Activated naive CD4-positive, alpha-beta T cell (primary cell): ENCODE measurements at regions not wholly inside any gene's neighbourhood (a gene's known extent, or its start where the extent isn't known, plus 50 kb on each side); places are given as distances from the start of the nearest gene placed in this dataset.
"Not testable (repeated sequence)": the region's sequence is repeated elsewhere in the genome, so short reads cannot be mapped to it uniquely, and the experiment has no call there.

Source experiments
- DNase-seq, 4 experiments: peaks; one replicate each; lab custom pipeline; 2025; lab: John Stamatoyannopoulos, UW

DNA sequence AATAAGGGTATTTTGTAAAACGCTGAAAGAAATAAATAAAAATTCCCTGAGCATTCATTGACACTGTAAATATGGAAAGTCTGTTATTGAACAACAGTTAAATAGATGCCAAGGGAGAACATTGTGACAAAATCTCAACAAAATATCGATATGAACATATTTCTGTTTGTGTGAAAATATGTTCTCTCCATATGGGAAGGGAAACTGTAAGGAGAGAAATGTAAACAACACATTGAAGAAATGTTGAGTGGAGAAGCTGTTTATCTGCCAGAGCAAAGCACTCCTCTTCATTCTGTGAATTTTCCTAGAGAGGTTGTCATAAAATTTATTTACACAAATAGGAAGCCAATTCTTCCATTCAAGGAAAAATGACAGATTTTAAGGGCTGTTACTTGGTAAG lies 57.1 kb upstream of the EOMES start:
- no peak for DNase-seq

DNA sequence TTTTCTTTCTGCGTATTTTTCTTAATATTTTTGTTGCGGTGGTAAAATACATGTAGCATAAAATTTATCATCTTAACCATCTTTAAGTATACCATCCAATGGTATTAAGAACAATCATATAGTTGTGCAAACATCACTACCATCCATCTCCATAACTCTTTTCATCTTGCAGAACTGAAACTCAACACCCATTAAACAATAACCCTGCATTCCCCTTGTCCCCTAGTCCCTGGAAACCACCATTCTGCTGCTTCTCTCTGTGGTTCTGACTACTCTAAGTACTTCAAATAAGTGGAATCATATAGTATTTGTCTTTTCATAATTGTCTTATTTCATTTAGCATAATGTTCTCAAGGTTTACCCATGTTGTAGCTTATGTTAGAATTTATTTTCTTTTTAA lies 67.3 kb upstream of the EOMES start:
- no peak for DNase-seq

DNA sequence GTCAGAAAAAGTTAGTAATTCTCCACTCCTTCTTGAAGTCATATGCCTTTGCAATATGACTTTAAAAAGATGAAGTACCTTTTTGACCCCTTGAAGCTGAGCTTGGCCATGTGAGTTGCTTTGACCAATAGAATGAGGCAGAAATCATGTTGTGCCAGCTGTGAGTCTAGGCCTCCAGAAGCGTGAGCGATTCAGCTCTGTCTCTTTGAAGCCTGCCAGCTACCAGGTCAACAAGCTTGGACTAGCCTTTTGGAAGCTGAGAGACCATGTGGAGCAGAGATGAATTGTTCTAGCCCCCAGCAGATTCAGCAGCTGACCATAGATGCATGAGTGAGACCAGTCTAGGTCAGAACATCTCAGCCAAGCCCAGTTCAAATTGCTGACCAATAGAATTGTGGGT lies 69.8 kb upstream of the EOMES start:
- no peak for DNase-seq

DNA sequence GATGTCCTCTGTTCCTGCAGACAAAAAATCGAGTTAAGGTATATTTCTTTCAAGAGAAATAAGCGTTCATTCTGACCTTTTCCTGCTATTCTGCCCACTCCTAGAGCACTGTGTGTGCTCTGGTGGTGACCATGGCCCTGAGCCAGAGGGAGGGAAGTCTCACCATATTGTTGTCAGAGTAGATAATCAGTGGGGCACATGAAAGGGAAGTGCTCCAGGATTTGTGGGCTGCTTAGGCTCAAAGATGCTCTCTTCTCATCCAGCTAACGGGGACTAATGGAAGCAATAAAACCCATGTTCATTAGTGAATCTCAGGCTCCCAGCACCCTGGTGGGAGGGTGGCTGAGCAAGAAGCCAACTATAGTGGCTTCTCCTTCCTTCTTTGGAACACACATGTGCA lies 70.7 kb upstream of the EOMES start:
- no peak for DNase-seq

DNA sequence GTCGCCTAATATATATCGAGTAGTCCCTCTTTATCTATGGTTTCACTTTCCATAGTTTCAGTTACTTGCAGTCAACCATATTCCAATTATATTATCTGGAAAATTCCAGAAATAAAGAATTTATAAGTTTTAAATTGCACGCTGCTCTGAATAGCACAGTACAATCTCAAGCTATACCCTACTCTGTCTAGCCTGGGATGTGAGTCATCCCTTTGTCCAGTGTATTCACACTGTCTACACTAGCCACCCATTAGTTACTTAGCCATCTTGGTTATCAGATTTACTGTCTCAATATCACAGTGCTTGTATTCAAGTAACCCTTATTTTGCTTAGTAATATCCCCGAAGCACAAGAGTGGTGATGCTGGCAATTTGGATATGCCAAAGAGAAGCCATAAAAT lies 72.1 kb upstream of the EOMES start:
- DNase-seq: no peak

DNA sequence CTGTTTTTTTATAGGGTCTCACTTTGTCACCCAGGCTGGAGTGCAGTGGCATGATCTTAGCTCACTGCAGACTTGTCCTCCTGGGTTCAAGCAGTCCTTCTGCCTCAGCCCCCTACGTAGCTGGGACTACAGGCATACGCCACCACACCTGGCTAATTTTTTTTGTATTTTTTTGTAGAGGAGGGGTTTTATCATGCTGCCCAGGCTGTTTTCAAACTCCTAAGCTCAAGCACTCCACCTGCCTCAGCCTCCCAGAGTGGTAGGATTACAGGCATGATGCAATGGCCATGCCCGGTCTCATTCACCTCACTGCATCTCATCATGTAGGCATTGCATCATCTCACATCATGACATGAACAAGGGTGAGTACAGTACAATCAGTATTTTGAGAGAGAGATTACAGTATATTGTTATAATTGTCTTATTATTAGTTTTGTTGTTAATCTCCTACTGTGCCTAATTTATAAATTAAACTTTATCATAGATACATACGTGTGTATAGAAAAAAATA lies 74.3 kb upstream of the EOMES start:
- DNase-seq: no peak

DNA sequence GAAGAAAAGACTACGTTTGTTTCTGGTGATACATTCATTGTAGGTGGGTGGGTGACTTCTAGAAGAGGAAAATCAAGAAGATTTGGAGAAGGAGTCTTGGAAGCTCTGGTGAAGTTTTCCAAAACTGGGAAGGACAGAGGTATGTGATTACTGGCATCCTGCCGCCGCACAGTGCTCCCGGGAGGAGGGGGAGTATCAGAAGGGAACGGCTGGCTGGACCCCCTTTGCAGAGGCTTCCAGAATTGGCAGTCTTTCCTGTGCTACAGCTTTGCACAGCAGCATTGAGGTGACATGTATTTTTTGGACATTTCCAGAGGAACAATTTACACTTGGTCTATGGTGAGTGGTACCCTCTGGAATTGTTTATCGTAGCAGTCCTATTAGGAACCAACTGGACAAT lies 75.7 kb upstream of the EOMES start:
- DNase-seq: no peak

DNA sequence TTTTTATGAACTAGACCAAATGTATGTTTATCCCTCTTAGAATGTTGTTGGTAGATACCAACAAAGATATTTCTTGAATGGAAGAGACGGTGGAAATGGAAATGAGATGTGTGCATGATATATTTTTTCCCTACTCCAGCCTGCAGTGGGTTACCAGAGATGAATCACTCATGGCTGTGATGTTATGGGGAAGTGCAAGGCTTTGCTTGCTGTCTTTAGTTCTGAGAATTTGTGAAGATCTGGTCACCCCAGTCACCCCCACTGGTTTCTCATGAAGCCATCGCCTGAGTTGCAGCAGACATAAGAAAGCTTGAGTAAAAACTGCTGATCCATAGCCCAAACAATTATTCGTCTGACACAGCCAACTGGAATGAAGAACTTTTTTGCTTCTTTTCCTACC lies 78.1 kb upstream of the EOMES start:
- no peak for DNase-seq

DNA sequence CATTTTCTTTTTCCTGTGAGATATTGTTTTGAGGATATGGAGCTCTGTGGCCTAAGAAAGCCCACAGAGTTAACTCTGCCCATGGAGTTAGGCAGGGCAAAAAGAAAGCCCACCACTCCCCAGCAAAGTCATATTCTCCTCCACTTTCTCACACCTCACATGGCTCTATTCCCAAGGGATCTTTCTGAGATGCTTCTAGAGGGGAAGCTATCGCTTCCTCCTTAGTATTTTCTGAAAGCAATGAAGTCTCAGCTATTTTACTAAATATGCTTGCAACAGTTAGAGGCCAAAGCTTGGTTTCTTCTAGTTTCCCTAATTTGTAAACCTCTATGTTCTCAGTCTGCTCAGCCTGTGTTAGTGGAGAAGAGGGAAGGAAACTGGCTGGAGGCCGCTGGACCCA lies 80.3 kb upstream of the EOMES start:
- no peak for DNase-seq

DNA sequence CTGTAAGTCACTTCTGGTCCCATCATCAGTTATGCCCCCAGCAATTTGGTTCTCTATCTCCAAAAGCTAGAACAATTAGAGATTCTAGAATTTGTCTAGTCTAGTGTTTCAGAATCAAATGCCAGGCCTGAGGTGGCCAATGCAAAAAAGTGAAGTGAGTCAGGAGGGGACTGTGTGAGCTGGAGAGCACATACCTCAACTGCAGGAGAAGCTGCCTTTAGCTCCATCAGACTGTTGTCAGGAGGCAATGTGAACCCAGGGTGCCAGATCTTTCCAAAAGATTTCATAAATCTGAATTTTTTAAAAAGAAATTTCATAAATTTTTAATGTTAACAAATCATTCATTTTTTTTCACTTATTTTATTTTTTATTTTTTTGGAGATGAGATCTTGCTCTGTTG lies 80.7 kb upstream of the EOMES start:
- no peak for DNase-seq

DNA sequence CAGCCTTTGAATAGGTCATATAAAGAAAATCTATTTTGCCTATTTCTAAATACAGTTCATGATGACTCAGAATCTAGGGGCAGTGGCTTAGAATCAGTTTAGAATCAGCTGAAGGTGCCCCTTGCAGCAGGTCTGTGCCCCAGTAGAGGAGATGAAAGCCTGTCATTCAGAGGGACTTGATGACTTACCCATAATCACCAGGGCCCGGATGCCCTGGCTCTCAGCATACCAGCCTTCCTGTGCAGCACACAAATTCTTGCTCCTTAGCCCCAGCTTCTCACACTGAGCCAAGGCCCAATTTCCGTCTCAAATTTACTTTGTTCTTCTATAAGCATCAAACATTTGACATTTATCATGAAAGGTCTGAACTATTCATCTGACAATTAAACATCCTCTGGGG lies 83.2 kb upstream of the EOMES start:
- DNase-seq: no peak

DNA sequence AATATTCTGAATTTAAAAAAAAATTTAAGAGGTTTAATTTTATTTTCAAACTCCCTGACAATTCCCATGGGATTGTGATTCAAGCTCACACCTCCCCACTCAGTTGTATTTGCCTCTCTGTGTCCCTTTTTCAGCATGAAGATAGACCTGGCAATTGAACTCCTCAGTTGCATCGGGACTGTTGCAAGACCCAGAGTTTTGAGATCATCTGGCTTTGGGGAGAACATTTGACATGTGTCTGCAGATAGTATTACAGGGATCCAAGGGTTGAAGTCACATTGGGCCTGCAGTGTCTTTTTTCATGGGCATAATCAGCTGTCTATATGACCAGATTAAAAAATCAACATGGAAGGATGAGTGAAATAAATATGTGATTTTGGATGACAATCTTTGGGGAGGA lies 91.1 kb upstream of the EOMES start:
- DNase-seq: no peak

DNA sequence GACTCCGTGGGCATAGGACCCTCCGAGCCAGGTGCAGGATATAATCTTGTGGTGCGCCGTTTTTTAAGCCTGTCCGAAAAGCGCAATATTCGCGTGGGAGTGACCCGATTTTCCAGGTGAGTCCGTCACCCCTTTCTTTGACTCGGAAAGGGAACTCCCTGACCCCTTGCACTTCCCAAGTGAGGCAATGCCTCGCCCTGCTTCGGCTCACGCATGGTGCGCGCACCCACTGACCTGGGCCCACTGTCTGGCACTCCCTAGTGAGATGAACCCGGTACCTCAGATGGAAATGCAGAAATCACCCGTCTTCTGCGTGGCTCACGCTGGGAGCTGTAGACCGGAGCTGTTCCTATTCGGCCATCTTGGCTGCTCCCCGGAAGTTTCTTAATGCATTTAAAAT lies 99.5 kb upstream of the EOMES start:
- not testable (repeated sequence) for DNase-seq

DNA sequence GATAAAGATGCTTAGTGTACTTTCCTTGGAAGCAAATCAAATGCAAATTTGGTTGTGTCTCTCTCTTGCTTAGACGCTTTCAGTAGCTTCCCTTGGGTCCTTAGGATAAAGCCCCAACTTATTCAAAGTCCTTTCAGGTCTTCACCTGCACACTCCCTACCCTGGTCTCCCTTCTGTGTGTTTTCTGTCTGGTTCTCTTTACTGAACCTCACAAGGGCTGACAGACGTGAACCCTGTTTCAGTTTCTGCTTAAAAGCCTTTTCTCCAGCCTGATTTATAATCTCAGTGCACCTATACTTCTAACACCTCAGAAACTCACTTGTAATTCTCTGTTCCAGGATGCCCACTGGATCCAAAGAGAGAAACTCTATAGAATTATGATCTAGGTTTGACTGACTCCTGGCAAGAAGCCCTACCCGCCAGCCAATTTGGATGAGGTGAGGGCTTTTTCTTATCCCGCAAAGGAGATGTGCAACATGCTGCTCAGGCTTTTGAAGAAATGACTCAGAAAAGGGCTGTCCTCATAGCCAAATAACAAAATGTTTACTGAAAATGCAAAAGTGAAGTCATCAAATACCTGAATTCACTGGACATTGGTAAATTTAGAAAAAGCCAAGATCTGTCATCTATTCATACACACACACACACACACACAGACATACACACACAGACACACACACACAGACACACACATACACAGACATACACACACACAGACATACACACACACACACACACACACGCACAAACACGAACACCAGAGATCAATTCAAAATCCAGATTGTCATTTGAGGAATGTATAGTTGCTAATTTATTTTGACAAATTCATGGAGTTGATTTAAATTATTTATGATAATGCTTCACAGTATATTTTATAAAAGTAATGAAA lies 102.4 kb upstream of the EOMES start:
- no peak for DNase-seq

DNA sequence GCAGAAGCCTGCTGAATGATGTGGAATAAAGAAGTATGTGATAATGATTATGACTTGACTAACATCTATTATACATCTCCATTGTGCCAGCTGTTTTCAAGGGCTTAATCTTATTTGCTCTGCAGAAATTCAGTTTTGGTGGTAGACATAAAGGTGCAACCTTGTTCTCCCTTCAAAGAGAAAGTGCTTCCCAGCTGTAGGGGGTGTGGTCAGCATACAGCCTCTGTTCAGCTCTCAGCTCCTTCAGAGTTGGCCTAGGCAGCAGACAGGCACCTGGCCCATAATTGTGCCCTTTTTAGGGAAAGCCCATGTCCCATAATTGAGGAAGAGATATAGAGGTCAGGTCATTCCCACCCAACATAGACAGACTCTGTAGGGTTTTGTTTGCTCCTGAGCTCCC lies 104.3 kb upstream of the EOMES start:
- DNase-seq: no peak

DNA sequence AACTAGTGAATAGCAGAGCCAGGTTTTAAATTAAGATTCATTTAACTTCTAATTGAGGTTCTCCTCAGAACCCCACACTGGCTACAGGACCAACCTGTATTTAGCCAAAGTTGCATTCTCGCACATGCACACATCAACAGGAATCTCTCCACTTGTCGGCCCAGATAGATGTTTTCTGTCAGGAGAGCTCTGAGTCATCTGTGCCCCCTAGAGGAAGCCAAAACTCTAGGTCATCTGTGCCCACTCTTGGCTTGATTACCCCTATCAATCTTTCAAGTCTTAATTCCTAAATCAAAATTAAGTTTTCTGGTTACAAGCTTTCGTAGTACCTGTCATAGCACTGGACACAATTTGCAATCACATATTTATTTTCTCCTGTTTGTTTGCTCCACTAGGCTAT lies 104.9 kb upstream of the EOMES start:
- DNase-seq: no peak

DNA sequence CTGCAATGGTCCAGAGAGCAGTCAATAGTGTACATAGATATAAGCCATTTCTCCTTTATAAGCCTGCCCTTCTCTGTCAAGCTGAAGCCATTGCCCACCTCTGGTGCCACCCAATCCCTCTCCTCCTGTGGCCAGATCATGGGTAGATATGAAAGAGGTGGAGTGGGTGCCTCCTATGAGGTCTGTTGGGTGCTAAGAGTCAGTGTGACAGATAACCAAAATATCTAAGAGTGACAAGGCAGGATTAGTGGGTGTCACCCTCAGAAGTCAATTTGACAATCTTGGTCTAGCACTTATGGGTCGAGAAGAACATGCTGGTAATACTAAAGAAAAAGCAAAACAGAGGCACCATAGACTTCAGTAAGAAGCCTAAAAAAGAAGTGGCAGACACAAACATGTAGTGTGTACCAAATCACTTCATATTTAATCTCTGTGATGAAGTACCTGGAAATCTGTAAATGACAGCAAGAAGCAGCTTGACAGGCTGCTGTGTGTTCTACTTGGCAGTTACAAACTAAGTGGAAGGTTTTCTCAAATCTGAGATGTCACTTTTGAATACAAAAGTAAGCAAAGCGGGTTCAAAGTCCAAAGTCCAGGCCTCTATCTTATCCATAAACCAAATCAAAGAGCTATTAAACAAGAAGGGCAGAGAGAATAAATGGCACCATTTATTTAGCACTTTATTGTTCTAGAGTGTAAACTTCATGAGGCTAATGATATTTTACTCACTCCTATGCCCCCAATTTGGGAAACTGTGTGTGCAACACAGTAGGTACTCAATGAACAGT lies 118.9 kb upstream of the EOMES start:
- DNase-seq: no peak

DNA sequence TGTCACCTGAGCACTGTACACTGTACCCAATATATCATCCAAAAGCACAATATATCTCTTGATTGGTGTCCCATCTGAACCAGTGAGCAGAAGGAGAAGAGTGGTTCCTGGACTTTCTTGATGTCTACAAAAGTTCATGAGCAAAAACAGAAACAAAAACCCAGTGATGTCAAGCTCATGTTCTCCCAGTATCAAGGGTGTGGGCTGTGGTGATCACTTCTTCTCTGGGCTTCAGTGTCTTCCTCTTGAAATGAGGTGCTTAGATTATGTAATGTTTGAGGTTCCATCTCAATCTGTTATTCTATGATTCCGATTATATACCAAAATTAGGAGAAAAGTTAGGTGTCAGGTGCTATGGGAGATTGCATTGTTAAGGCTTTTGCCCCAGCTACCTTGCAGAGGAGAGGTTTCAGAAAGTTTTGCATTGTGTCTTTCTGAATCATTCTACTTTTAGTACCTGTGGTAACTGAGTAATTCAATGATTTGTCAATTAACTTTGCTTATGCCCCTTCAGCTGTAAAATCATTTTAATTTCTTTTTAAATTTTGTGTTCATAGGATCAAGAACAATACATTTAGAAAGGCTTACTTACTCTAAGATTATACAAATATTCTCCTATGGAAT lies 122.0 kb upstream of the EOMES start:
- no peak for DNase-seq

DNA sequence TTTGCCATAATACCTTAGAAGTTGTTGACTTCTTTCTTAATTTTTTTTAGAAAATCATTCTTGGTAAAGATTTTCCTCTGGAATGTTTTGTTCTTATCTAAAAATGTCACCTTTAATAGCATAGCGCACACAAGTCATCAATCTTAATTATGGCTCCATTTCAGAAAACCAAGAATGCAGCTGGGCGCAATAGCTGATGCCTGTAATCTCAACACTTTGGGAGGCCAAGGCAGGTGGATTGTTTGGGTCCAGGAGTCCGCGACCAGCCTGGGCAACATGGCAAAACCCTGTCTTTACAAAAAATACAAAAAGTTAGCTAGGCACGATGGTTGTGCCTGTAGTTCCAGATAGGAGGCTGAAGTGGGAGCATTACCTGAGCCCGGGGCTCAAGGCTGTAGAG lies 125.6 kb upstream of the EOMES start:
- no peak for DNase-seq

DNA sequence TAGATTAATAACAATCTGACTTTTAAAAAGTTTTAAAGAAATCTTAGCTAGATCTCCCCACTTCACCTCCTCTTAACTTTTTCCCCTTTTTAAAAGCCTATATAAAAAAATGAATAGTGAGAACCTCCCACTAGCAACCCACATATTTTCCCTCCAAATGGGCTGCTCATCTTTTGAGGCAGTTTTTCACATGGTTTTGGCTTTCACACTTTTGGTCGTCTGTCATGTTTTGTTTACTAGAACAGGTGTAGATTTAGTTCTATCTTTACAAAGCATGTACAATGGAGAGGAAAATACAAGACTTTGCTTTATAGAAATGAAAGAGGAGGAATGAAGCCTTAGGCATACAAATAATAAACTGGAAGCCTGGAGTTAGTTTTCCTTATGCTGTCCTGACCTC lies 126.7 kb upstream of the EOMES start:
- no peak for DNase-seq

DNA sequence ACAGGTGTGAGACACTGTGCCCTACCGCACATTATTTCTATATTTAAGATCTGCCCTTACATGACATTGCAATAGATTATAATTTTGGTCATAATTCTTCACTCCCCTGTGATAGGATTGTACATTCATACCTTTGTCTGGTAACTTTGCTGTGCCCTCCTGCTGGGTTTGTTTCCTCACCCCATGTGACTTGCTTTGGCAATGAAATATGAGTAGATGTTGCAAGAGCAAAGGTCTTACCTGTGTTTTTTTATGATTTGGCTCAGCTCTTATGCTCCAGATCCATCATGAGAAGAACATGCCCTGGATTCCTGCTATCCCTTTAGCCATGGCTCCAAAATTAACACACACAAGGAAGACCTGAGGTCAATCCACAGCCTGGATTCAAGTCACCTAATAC lies 137.7 kb upstream of the EOMES start:
- no peak for DNase-seq

DNA sequence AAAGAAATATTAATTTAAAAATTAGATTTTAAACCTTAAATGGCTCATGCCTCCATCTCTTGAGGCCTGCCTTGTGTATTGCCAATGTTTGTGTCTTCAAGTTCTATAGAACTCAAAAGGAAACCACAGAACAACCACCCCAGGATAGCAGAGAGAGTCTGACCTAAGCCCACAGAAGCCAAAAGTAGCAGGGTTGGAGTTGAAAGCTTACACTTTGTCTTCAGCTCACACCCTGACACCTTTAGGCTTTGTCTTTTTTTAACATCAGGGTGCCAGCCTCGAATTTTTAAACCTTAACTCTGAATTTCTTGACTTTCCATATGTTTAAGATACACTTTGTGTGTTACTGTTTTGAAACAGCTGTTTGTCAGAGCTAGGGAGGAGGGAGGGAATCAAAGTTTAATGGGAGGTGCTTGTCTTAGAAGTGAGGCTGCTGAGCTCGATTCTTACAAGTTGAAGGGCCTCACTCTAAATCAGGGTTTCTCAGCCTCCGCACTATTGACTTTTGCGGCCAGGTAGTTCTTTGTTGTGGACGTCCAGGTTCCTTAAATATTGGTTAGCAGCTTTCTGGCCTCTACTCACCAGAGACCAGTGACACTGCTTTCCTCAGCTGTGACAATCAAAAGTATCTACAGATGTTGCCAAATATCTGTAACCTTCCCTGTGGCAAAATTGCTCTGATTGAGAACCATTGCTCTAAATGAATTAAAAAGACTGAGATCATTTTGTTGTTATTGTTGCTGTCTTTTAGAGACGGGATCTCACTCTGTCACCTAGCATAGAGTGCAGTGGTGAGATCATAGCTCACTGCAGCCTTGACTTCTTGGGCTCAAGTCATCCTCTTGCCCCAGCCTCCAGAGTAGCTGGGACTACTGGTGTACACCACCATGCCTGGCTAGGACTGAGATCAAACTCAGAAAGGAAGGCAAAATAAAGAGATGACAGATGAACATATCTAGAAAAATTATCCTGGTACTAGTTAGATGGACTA lies 139.2 kb upstream of the EOMES start:
- DNase-seq: no peak
